SJCRH30 (cell line): ENCODE measurements at regions not wholly inside any gene's neighbourhood (a gene's known extent, or its start where the extent isn't known, plus 50 kb on each side); places are given as distances from the start of the nearest gene placed in this dataset.

Experiments
- DNase-seq, 2 experiments: peaks; one replicate each; pipeline ENCODE4 v3.0.0-alpha.2; 2015 to 2020
- H3K27ac ChIP-seq: fragments of 250-450 bp; sonication (Bioruptor Pico); 2 replicates; pipeline ENCODE4 v1.5.1; 2020; ENCODE audit warnings: mild to moderate bottlenecking, moderate library complexity
- H3K27me3 ChIP-seq: fragments of 250-450 bp; sonication (Bioruptor Pico); 2 replicates; pipeline ENCODE4 v1.5.1; 2020; ENCODE audit warnings: mild to moderate bottlenecking, moderate library complexity
- H3K36me3 ChIP-seq: fragments of 250-450 bp; sonication (Bioruptor Pico); 2 replicates; pipeline ENCODE4 v1.5.1; 2020; ENCODE audit warnings: mild to moderate bottlenecking, moderate library complexity
- H3K4me1 ChIP-seq: fragments of 250-450 bp; sonication (Bioruptor Pico); 2 replicates; pipeline ENCODE4 v1.5.1; 2020; ENCODE audit warnings: mild to moderate bottlenecking, moderate library complexity
- H3K4me3 ChIP-seq: fragments of 250-450 bp; sonication (Bioruptor Pico); 2 replicates; pipeline ENCODE4 v1.5.1; 2020; ENCODE audit warnings: mild to moderate bottlenecking, moderate library complexity
- H3K9me3 ChIP-seq: fragments of 250-450 bp; sonication (Bioruptor Pico); replicated peaks from 2 replicates; pipeline ENCODE4 v1.5.1; 2020; ENCODE audit warnings: mild to moderate bottlenecking, moderate library complexity

- no peak overlapping the region for H3K4me3 ChIP-seq
- H3K4me1 ChIP-seq = peaks cover 11% of the 10 kb centered on the region
- no peaks in the 10 kb centered on the region for H3K27me3 ChIP-seq
- H3K36me3 ChIP-seq = no peaks in the 10 kb centered on the region
- no peaks in the 10 kb centered on the region for H3K9me3 ChIP-seq
- no peak overlapping the region for H3K27ac ChIP-seq
- no peak for DNase-seq
Observed at GRCh38 chr2:146267093-146267492, 1577.7 kb upstream of the ACVR2A start.

- no peak for DNase-seq
- H3K27me3 ChIP-seq = no peaks in the 10 kb centered on the region
- H3K27ac ChIP-seq = no peak overlapping the region
- H3K4me3 ChIP-seq = no peak overlapping the region
- no peaks in the 10 kb centered on the region for H3K9me3 ChIP-seq
- peaks cover 9% of the 10 kb centered on the region for H3K4me1 ChIP-seq
- no peaks in the 10 kb centered on the region for H3K36me3 ChIP-seq
Observed at GRCh38 chr2:146265656-146266055, 1579.2 kb upstream of the ACVR2A start.

GRCh38 chr2:146262606-146263005 is 1582.2 kb upstream of the ACVR2A start:
- peak; percentile 19 to 33 for DNase-seq
- Histone ChIP-seq H3K9me3 (no peaks in the 10 kb centered on the region), H3K36me3 (no peaks in the 10 kb centered on the region), H3K4me1 (no peaks in the 10 kb centered on the region), H3K27ac (no peak overlapping the region), H3K4me3 (no peak overlapping the region), H3K27me3 (no peaks in the 10 kb centered on the region)

GRCh38 chr2:146260551-146260950 is 1584.3 kb upstream of the ACVR2A start:
- H3K4me3 ChIP-seq = no peak overlapping the region
- no peaks in the 10 kb centered on the region for H3K27me3 ChIP-seq
- peaks cover 2% of the 10 kb centered on the region; the same call in 1 of the 2 replicates for H3K9me3 ChIP-seq
- H3K4me1 ChIP-seq = no peaks in the 10 kb centered on the region
- H3K27ac ChIP-seq = no peak overlapping the region
- no peaks in the 10 kb centered on the region for H3K36me3 ChIP-seq
- no peak for DNase-seq

- Histone ChIP-seq H3K27me3 (no peaks in the 10 kb centered on the region), H3K27ac (no peak overlapping the region), H3K4me1 (no peaks in the 10 kb centered on the region), H3K9me3 (peaks cover 2% of the 10 kb centered on the region; the same call in 1 of the 2 replicates), H3K4me3 (no peak overlapping the region), H3K36me3 (no peaks in the 10 kb centered on the region)
- DNase-seq = no peak
Observed at GRCh38 chr2:146259816-146260215, 1585.0 kb upstream of the ACVR2A start.

GRCh38 chr2:146258071-146258470 is 1586.8 kb upstream of the ACVR2A start:
- no peak overlapping the region for H3K27ac ChIP-seq
- no peak for DNase-seq
- H3K9me3 ChIP-seq = peaks cover 2% of the 10 kb centered on the region; the same call in 1 of the 2 replicates
- no peaks in the 10 kb centered on the region for H3K4me1 ChIP-seq
- no peaks in the 10 kb centered on the region for H3K36me3 ChIP-seq
- H3K4me3 ChIP-seq = no peak overlapping the region
- H3K27me3 ChIP-seq = no peaks in the 10 kb centered on the region

GRCh38 chr2:146252119-146252518 is 1592.7 kb upstream of the ACVR2A start:
- Histone ChIP-seq H3K27ac (no peak overlapping the region), H3K4me3 (no peak overlapping the region), H3K4me1 (no peaks in the 10 kb centered on the region), H3K9me3 (peaks cover 2% of the 10 kb centered on the region; the same call in 1 of the 2 replicates), H3K27me3 (no peaks in the 10 kb centered on the region), H3K36me3 (no peaks in the 10 kb centered on the region)
- DNase-seq = no peak

- Histone ChIP-seq H3K36me3 (no peaks in the 10 kb centered on the region), H3K4me1 (peaks cover under 1% of the 10 kb centered on the region; the same call in 1 of the 2 replicates), H3K27me3 (no peaks in the 10 kb centered on the region), H3K4me3 (no peak overlapping the region), H3K27ac (no peak overlapping the region), H3K9me3 (peaks cover 2% of the 10 kb centered on the region; the same call in 1 of the 2 replicates)
- no peak for DNase-seq
Observed at GRCh38 chr2:146251328-146251727, 1593.5 kb upstream of the ACVR2A start.

GRCh38 chr2:146246736-146247523 is 1597.9 kb upstream of the ACVR2A start:
- peaks cover 8% of the 10 kb centered on the region for H3K4me1 ChIP-seq
- H3K9me3 ChIP-seq = no peaks in the 10 kb centered on the region
- no peaks in the 10 kb centered on the region for H3K36me3 ChIP-seq
- H3K27ac ChIP-seq = no peak overlapping the region
- H3K4me3 ChIP-seq = no peak overlapping the region
- no peaks in the 10 kb centered on the region for H3K27me3 ChIP-seq
- no peak for DNase-seq

- DNase-seq = no peak
- no peaks in the 10 kb centered on the region for H3K9me3 ChIP-seq
- no peaks in the 10 kb centered on the region for H3K27me3 ChIP-seq
- H3K4me1 ChIP-seq = peaks cover 10% of the 10 kb centered on the region
- no peak overlapping the region for H3K4me3 ChIP-seq
- no peaks in the 10 kb centered on the region for H3K36me3 ChIP-seq
- no peak overlapping the region for H3K27ac ChIP-seq
Observed at GRCh38 chr2:146246002-146246735, 1598.7 kb upstream of the ACVR2A start.

- DNase-seq = no peak
- Histone ChIP-seq H3K4me1 (peaks cover 24% of the 10 kb centered on the region), H3K27ac (no peak overlapping the region), H3K27me3 (no peaks in the 10 kb centered on the region), H3K9me3 (no peaks in the 10 kb centered on the region), H3K4me3 (no peak overlapping the region), H3K36me3 (no peaks in the 10 kb centered on the region)
Observed at GRCh38 chr2:146244830-146245229, 1600.0 kb upstream of the ACVR2A start.

- no peak overlapping the region for H3K4me3 ChIP-seq
- H3K36me3 ChIP-seq = no peaks in the 10 kb centered on the region
- DNase-seq = no peak
- no peak overlapping the region for H3K27ac ChIP-seq
- H3K4me1 ChIP-seq = peaks cover 31% of the 10 kb centered on the region
- no peaks in the 10 kb centered on the region for H3K27me3 ChIP-seq
- H3K9me3 ChIP-seq = no peaks in the 10 kb centered on the region
Observed at GRCh38 chr2:146244131-146244530, 1600.7 kb upstream of the ACVR2A start.

GRCh38 chr2:146241023-146241422 is 1603.8 kb upstream of the ACVR2A start:
- peak; percentile 16 to 67 for DNase-seq
- H3K4me1 ChIP-seq = peaks cover 27% of the 10 kb centered on the region
- H3K27me3 ChIP-seq = no peaks in the 10 kb centered on the region
- H3K4me3 ChIP-seq = no peak overlapping the region
- H3K9me3 ChIP-seq = no peaks in the 10 kb centered on the region
- peak overlapping the region; percentile 39 for H3K27ac ChIP-seq
- no peaks in the 10 kb centered on the region for H3K36me3 ChIP-seq

- no peak for DNase-seq
- Histone ChIP-seq H3K4me3 (no peak overlapping the region), H3K9me3 (no peaks in the 10 kb centered on the region), H3K36me3 (no peaks in the 10 kb centered on the region), H3K4me1 (peaks cover 23% of the 10 kb centered on the region), H3K27ac (peak overlapping the region; percentile 39; the same call in 1 of the 2 replicates), H3K27me3 (no peaks in the 10 kb centered on the region)
Observed at GRCh38 chr2:146240391-146240790, 1604.4 kb upstream of the ACVR2A start.

GRCh38 chr2:146239392-146240135 is 1605.3 kb upstream of the ACVR2A start:
- Histone ChIP-seq H3K9me3 (no peaks in the 10 kb centered on the region), H3K27me3 (no peaks in the 10 kb centered on the region), H3K4me3 (no peak overlapping the region), H3K27ac (peak overlapping the region; percentile 7; the same call in 1 of the 2 replicates), H3K4me1 (peaks cover 23% of the 10 kb centered on the region), H3K36me3 (no peaks in the 10 kb centered on the region)
- DNase-seq = no peak
